ENCODE measurements at regions not wholly inside any gene's neighbourhood (a gene's known extent, or its start where the extent isn't known, plus 50 kb on each side); places are given as distances from the start of the nearest gene placed in this dataset.

DNA sequence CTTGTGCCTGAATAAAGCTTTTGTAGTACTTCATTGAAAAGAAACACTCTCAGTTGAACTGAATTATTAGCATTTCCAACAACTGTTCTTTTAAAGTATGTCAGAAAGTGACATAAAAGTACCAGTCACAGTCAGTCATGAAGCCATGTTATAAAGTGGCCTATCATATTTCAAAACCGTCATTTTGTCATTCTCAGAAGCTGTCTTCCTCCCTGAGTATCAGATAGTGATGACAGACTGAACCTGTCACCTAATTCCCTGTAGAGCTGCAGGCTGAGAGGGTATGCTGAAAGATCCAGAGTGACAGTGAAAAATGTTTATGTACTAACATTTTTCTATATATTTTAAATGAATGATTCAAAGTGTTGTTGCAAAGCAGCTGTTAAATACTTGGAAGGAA is 1121.7 kb upstream of the PRMT6 start:
- in situ Hi-C loops (cut with HindIII; ENCODE audit: low pct_unique_long_range_greater_than_20kb, low sequenced_read_pairs): no loop called here
- DNase-seq (ENCODE audit: low read depth, low spot score): no peak

DNA sequence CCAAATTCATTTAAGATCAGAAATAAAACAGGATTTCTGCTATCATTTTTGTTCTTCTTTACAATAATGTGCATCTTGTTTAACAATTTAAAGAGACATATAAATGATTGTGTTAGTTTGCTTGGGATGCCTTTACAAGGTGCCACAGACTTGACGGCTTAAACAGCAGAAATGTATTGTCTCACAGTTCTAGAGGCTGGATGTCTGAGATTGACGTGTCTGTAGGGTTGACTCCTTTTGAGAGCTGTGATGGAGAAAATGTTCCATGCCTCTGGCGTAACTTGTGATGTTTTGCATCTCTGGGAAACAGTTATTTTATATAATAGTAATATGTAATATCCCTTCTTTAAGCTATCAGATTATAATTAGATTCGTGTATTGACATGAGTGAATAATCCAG is 1091.6 kb upstream of the PRMT6 start:
- in situ Hi-C loops (cut with HindIII; ENCODE audit: low pct_unique_long_range_greater_than_20kb, low sequenced_read_pairs): no loop called here
- no peak for DNase-seq (ENCODE audit: low read depth, low spot score)

DNA sequence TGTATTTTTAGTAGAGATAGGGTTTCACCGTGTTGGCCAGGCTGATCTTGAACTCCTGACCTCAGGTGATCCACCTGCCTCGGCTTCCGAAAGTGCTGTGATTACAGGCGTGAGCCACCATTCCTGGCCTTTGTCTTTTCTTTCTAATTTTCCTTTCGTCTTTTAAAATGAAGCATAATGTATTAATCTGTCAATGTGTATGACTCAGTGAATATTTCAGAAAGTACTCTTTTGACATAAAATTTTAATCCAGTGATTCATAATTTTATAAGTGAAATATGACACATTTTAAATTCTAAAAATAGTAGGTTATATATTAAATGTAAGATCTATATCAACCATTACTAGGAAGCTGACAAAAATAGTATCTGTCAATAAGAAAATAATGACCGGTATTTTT is 1059.0 kb upstream of the PRMT6 start:
- in situ Hi-C loops (cut with HindIII; ENCODE audit: low pct_unique_long_range_greater_than_20kb, low sequenced_read_pairs): no loop called here
- no peak for DNase-seq (ENCODE audit: low read depth, low spot score)

DNA sequence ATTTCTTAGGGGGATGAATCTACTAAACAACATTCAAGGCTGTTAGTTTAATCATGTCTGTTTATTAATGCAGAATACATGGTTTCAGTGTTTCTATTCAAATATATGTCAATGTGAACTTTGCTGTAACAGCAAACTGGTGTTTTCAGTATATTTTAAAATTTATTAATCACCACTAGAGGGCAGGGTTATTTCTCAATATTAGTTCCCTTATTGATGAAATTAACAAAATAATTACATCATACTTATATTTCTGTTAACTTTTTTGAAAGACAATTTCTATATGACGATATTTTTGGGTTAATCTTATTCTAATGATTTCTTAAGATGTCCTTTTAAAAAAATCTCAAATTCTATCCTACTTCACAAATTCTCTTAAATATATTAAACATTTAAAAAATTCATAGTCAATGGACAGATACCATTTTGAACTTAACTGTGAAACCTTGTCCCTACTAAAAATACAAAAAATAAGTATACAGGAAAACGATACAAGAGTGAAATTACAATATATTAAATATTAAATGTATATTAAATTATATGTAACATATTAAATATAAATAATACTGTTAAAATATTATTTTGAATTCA is 1034.1 kb upstream of the PRMT6 start:
- DNase-seq (ENCODE audit: low read depth, low spot score): peak; percentile 28
- in situ Hi-C loops (cut with HindIII; ENCODE audit: low pct_unique_long_range_greater_than_20kb, low sequenced_read_pairs): no loop called here

DNA sequence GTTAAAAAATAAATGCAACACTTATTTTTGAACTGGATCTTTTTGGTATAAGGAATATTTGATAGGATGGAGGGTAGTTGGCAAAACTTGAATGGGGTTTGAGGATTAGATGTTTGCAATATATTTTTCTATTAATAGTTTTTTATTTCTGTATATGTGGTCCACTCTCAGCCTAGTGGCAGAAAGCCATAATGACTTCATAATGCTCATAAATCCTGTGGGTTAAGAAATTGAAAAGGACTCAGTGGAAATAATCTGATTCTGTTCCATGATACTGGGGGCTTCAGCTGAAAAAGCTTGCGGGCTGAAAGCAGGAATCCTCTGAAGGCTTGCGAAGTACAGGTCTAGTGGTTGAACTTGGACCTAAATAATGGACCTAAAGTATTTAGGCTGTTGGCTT is 1028.6 kb upstream of the PRMT6 start:
- no peak for DNase-seq (ENCODE audit: low read depth, low spot score)
- in situ Hi-C loops (cut with HindIII; ENCODE audit: low pct_unique_long_range_greater_than_20kb, low sequenced_read_pairs): no loop called here

DNA sequence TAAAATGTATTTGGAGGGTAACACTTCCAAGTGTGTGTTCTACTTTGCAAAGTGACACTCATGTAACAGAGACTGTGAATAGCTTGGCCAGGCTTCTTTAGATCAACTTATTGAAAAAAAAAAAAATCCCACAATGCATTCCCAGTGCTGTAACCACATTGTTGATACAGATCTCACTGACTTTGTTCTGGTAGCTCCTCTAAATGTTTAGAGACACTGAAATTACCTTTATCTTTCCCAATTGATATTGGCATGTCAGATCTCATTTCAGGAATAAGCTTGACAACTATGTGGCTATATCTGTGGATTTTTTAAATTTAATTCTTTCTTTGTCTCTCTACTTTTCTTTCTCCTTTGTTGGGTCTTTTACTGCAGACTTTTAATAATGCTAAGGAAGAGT is 1018.9 kb upstream of the PRMT6 start:
- DNase-seq (ENCODE audit: low read depth, low spot score): no peak
- in situ Hi-C loops (cut with HindIII; ENCODE audit: low pct_unique_long_range_greater_than_20kb, low sequenced_read_pairs): no loop called here

DNA sequence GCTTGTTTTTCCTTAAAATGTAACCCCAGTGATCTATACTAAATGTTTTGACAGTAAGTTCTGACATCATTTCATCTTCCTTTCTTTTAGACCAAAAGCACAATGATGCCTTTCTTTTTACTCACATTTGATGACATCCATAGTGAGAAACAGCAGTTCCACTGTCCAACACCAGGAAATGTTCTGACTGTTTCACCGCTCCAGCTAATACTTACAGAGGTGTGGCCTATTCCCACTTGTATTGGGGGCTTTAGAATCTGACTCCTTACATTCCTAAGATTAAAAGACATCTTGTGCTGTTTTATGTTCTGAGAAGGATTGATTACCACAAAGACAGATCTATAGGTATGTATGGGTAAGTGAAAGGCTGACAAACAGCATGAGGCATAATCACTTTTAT is 1018.2 kb upstream of the PRMT6 start:
- in situ Hi-C loops (cut with HindIII; ENCODE audit: low pct_unique_long_range_greater_than_20kb, low sequenced_read_pairs): no loop called here

DNA sequence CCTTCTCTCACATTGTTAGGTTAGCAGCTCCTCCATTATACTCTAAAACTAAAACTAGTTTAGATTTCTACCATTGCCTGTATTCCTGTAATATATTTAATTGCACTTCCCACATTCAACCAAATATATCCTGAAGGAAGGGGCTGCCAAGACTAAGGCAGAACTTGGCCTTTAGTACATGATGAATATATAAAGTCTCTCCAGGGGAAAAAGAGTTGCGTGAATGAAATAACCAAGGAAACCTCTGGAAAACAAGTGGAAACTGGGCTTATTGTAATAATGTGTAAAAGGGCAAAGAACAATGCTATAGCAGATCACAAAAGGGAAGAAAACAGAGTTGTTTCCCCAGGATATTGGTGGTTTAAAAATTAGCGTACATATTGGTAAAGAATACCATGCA is 1012.5 kb upstream of the PRMT6 start:
- in situ Hi-C loops (cut with HindIII; ENCODE audit: low pct_unique_long_range_greater_than_20kb, low sequenced_read_pairs): no loop called here
- DNase-seq (ENCODE audit: low read depth, low spot score): no peak

More for the DNA sequence above, 1018.2 kb upstream of the PRMT6 start:
- DNase-seq (ENCODE audit: low read depth, low spot score): peak; percentile 43

DNA sequence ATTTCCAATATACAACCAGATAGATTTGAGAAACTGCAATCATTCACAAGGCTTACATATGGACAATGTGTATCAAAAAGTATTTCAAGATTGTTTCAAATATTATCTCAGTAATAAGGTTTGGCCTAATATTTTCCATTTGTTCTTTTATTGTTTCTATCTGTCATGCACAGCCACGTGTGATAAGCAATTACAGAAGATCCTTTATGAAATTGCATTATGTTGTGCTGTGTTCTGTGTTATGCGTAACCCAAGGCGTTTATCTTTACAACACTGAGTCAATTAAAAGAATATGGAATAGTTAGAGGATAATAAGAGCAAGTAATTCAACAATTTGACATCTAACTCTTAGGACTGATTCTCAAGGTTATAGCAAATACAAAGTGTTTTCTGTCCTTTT is 1009.3 kb upstream of the PRMT6 start:
- in situ Hi-C loops (cut with HindIII; ENCODE audit: low pct_unique_long_range_greater_than_20kb, low sequenced_read_pairs): no loop called here
- DNase-seq (ENCODE audit: low read depth, low spot score): no peak

DNA sequence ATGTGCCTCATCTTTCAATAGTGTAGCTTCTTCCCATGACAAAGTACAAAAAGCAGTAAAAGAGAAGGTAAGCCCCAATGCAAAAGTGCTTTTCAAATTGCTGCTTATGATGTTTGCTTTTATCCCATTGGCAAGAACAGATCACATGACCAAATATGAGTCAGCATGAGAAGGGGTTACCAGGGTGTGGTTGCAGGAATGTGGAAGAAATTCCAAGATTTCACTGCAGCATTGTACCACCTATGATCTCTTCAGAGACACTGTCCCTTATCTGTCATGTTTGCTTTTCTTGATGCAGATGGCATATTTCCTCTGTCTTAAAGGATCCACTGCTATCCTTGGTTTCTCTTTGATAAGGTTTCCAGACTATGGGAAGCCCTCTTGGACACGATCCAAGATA is 1006.9 kb upstream of the PRMT6 start:
- DNase-seq (ENCODE audit: low read depth, low spot score): no peak

DNA sequence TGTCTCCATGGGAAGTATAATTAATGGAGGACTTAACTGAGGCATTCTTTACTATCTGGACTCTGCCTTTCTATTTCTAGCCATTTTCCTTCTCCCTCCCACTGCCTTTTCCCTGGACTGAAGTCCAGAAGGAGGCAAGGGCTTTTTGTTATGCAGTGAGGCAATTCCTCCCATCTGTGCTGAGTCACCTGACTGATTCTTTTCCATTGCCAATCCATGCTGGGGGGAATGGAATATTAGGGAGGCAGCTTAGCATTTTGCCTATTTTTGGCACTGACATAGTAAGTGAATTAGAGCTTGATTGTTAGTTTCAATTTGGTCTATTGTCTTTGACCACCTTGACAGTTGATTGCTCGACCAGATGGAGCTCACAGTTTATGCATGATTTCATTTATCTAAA is 1000.6 kb upstream of the PRMT6 start:
- DNase-seq (ENCODE audit: low read depth, low spot score): no peak
- in situ Hi-C loops (cut with HindIII; ENCODE audit: low pct_unique_long_range_greater_than_20kb, low sequenced_read_pairs): no loop called here

More for the DNA sequence above, 1006.9 kb upstream of the PRMT6 start:
- in situ Hi-C loops (cut with HindIII; ENCODE audit: low pct_unique_long_range_greater_than_20kb, low sequenced_read_pairs): no loop called here

DNA sequence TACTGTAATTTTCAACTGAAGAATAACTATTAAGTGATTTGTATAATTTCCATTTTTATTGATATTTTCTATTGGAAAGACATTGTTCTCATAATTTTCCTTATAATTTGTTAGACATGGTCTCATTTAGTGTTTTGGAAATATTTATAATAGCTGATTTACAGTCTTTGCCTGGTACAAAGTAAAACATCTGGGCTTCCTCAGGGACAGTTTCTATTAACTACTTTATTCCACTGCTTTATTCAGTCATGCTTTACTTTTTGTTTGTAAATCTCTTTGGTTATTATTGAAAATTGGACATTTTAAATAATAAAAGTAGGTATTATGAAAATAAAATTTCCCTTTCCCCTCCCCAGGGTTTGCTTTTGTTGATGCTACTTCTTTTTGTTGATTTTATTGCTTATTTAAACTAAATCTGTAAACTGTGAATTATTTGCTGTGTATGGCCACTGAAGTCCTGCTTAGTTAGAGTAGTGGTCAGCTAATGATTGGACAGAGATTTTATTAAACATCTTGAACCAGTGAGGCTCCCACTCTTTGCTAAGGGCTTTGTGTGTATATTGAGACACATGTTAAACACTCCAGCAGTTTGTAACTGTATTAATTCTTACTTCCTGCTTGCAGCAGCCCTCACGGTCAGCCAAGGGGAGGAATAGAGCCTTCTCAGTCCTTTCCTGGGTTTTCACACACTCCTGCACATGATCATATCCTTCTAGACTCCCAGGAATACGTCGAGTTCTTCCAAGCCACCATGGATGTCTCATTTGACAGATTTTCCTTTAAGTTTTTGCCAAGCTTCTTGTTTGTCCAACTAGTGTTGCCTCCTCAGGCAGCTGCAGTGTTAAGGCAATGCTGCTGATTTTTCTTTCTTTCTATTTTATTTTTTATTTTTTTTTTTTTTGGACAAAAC is 994.6 kb upstream of the PRMT6 start:
- in situ Hi-C loops (cut with HindIII; ENCODE audit: low pct_unique_long_range_greater_than_20kb, low sequenced_read_pairs): no loop called here
- DNase-seq (ENCODE audit: low read depth, low spot score): no peak

DNA sequence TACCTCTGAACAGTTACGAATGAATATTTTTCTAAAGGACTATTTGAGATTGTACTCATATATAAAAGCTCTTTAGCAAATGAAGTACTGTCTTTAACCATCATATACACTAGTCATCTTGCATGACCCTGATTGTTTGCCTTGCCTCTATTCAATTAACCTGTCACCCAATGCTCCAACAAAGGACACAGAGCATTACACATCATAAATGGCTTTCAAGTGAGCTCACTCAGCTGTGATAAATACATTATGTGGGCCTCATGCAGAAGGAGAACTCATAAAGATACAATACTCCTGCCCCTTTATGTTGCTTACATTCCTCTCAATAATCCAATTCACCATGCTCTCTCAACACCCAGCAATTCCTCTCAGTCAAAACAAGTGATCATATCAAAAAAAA is 993.0 kb upstream of the PRMT6 start:
- no peak for DNase-seq (ENCODE audit: low read depth, low spot score)
- in situ Hi-C loops (cut with HindIII; ENCODE audit: low pct_unique_long_range_greater_than_20kb, low sequenced_read_pairs): no loop called here

DNA sequence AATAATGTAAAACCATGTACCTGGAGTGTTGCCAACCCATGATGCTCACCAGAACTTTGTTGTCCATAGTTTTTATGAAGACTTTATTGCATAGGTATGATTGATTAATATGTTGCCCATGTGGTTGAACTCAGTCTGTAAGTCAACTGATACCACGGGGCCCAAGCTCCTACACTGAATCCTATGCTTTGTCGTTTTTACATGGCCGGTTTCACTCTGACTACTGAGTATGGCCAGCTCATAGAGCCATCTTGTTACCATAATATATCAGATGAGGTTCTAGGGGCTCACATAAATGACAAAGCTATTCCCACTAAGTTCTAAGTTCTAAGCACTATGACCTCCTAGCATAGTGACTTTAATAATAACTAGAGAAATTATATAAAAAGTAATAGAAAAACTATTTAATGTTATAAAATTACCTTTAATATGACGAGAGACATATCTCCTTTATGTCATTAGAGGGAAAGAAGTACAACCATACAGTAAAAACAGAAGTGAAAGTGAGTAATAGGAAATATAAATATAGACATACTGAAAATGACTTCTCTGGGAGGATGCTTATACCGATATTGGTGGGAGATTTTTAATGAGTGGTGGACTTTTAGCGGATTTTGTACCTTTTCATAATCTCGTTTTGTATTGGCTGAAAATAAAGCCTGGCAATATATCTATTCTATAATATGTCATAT is 983.4 kb upstream of the PRMT6 start:
- DNase-seq (ENCODE audit: low read depth, low spot score): no peak
- in situ Hi-C loops (cut with HindIII; ENCODE audit: low pct_unique_long_range_greater_than_20kb, low sequenced_read_pairs): no loop called here

DNA sequence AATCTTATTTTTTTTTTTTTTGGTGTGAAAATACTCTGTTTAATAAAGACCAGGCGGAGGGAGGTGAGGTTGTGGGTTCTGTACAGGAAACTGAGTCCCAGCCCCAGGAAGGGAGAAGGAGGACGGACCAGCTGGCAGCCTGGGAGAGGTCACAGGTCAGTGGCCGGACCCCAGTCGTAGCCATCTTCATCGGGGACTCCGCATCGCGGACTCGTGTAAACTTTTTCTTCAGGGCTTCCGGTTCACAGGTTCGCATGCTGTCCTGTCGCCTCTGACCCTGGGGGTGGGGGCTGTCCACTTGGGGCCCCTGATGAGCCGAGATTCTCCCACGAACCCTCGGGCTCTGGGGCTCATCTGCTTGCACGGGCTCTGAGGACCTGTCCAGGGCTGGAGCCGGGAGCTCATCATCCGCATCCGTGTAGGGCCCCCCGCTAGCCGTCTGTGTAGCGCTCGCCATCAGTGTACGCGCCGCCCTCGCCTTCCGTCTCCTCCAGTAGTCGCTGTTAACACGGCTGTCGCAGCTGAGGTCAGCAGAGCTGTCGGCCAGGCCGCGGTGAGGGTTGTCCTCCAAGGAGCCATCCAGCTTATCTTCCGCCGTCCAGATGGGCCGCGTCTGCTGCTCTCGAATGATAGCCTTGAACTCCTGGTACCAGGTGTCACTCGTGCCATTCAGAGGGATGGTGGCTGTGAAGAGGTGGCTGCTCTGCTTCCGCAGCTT is 975.7 kb upstream of the PRMT6 start:
- DNase-seq (ENCODE audit: low read depth, low spot score): no peak
- in situ Hi-C loops (cut with HindIII; ENCODE audit: low pct_unique_long_range_greater_than_20kb, low sequenced_read_pairs): no loop called here

DNA sequence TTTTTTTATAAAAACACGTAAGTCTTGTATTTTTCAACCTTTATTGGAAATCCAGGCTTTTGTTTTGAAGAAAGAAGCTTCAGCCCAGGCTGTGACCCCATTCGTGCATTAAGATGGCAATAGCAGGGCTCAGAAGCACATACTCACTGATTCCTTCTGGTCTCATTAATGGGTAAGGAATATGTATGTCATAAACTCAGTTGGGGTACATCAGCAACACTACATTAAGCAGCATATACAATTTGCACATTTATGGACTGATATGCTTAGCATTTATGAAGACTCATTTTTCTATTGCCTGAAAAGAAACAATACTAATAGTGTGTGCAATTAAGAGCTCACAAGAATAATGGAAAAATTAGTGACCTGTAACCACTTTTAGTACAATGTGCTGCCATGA is 945.4 kb upstream of the PRMT6 start:
- in situ Hi-C loops (cut with HindIII; ENCODE audit: low pct_unique_long_range_greater_than_20kb, low sequenced_read_pairs): no loop called here
- DNase-seq (ENCODE audit: low read depth, low spot score): no peak

DNA sequence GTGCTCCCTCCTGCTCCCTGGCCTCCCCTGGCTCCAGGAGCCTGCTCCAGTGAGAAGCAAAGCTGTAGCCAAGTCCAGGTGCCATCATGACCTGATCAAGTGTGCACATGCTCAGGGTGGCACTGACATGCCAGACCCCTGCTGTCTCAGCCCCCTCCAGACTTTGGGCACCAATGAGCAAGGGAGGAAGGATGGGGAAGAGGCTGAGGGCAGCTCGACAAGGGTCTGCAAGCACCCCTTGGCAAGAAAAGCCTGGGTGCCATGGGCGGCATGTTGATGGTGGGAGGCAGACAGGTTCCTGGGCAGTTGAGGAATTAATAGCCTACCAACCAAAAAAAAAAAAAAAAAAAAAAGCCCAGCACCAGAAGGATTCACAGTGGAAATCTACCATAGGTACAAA is 942.6 kb upstream of the PRMT6 start:
- in situ Hi-C loops (cut with HindIII; ENCODE audit: low pct_unique_long_range_greater_than_20kb, low sequenced_read_pairs): no loop called here
- no peak for DNase-seq (ENCODE audit: low read depth, low spot score)

DNA sequence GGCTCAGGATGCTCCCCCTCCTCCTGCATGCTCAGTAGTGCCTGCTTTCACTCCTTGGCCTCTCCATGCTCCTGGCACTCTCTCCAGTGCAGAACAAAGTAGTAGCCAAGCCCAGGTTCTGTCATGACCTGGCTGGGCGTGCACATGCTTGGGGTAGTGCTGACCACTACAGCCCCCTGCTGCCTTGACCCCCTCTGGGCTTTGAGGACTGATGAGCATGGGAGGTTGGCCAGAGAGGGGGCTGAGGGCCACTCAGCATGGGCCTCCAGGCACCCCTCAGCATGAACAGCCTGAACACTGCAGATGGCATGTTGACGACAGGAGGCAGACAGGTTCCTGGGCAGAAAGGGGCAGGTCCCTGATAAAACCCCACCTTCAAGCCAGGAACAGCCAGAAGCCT is 935.7 kb upstream of the PRMT6 start:
- no peak for DNase-seq (ENCODE audit: low read depth, low spot score)
- in situ Hi-C loops (cut with HindIII; ENCODE audit: low pct_unique_long_range_greater_than_20kb, low sequenced_read_pairs): no loop called here

Measured in SK-MEL-5 (cell line).